SK-N-SH (cell line): ENCODE measurements at regions not wholly inside any gene's neighbourhood (a gene's known extent, or its start where the extent isn't known, plus 50 kb on each side); places are given as distances from the start of the nearest gene placed in this dataset.

Experiments
- EP300 ChIP-seq, 2 experiments: IDR thresholded peaks; 2 replicates each; pipeline versions ENCODE4 v1.4.0 to v1.6.1; 2012; ENCODE audit warnings: borderline replicate concordance in 1 of 2, low read depth in 1 of 2, low read length in 1 of 2
- EZH2phosphoT487 ChIP-seq: fragments of 200-600 bp; sonication (generic); IDR thresholded peaks from 2 replicates; pipeline ENCODE4 v1.6.1; 2017; ENCODE audit warnings: low read depth, mixed run types, mild to moderate bottlenecking, antibody characterized with exemption, moderate library complexity, borderline replicate concordance
- NFIC ChIP-seq: IDR thresholded peaks from 2 replicates; pipeline ENCODE4 v1.4.0; 2012; ENCODE audit warnings: borderline replicate concordance
- POLR2AphosphoS5 ChIP-seq: IDR thresholded peaks from 2 replicates; pipeline ENCODE4 v1.6.1; 2012; ENCODE audit warnings: low read depth, low read length
- RAD21 ChIP-seq: IDR thresholded peaks from 2 replicates; pipeline ENCODE4 v1.6.1; 2012; ENCODE audit warnings: mild to moderate bottlenecking, low read length
- RFX5 ChIP-seq: IDR thresholded peaks from 2 replicates; pipeline ENCODE4 v1.6.1; 2012; ENCODE audit warnings: mild to moderate bottlenecking, improper control_type of control experiment, low read length
- TAF1 ChIP-seq: IDR thresholded peaks from 2 replicates; pipeline ENCODE4 v1.6.1; 2012; ENCODE audit warnings: low read depth, mild to moderate bottlenecking, low read length, moderate library complexity, borderline replicate concordance
- TCF12 ChIP-seq: IDR thresholded peaks from 2 replicates; pipeline ENCODE4 v1.4.0; 2012
- TF ChIP-seq, protein P1 (sequence below): fragments of 200-600 bp; sonication (generic); IDR thresholded peaks from 2 replicates; pipeline ENCODE4 v1.6.1; 2017; ENCODE audit warnings: antibody characterized with exemption, mild to moderate bottlenecking, moderate library complexity
- TF ChIP-seq, protein P2 (sequence below): IDR thresholded peaks from 2 replicates; pipeline ENCODE4 v1.6.1; 2012; ENCODE audit warnings: mild to moderate bottlenecking, low read depth, low read length, moderate library complexity
- TF ChIP-seq, protein P3 (sequence below): fragments of 150-350 bp; IDR thresholded peaks from 2 replicates; pipeline ENCODE4 v1.6.1; 2017; ENCODE audit warnings: antibody characterized with exemption, low read length, low read depth, borderline replicate concordance
- TF ChIP-seq, protein P4 (sequence below): IDR thresholded peaks from 2 replicates; pipeline ENCODE4 v1.4.0; 2012; ENCODE audit warnings: low read depth
- TF ChIP-seq, protein P5 (sequence below): IDR thresholded peaks from 2 replicates; pipeline ENCODE4 v1.4.0; 2012; ENCODE audit warnings: low read depth, borderline replicate concordance

DNA sequence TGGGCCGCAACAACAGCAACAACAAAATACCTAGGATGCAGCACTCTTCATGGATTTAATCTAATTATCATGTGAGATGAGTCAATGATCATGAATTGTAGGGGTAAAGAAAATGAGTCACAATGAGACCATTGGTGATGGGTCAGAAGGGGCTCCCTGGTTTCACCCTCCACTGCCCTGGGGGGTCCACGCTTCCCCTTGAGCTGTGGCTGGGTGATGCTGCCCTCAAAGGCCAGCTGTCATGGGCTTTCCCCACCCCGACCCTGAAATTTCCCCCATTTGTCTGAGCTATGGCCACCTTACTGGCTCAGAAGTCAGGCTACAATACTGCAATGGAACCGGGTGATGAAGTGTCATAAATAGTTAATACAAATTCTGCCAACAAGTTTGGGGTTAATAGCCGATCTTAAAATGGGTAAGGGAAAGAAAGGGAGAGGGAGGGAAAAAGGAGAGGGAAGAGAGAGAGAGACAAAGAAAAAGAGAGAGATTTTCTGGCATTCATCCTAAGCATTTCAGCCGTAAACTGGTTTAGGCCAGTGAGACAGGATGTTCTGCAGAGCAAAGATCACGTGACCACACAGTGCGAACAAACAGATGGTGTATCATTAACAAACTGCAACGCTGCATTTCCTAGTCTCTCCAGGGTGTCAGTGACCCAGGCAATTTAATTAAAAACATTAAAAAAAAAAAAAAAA is 143.4 kb upstream of the ERRFI1 start:
- TF ChIP-seq POLR2AphosphoS5 (0 out of 2 replicates have a peak, but pooled peaks have one; percentile 11), TCF12 (no peak; the same call in none of the 2 replicates), NFIC (peak; percentile 34; the same call in 1 of the 2 replicates), RFX5 (no peak), TAF1 (0 out of 2 replicates have a peak, but pooled peaks have one; percentile 12), RAD21 (no peak), EP300 (IDR thresholded peaks at IDR 0.05; ENCODE audit: borderline replicate concordance in 1 of 2, low read depth in 1 of 2, low read length in 1 of 2) (0 out of 4 replicates have a peak, but pooled peaks of 1 of the 2 experiments have one; percentile 13), EZH2phosphoT487 (no peak)
- TF ChIP-seq, protein P1, sequence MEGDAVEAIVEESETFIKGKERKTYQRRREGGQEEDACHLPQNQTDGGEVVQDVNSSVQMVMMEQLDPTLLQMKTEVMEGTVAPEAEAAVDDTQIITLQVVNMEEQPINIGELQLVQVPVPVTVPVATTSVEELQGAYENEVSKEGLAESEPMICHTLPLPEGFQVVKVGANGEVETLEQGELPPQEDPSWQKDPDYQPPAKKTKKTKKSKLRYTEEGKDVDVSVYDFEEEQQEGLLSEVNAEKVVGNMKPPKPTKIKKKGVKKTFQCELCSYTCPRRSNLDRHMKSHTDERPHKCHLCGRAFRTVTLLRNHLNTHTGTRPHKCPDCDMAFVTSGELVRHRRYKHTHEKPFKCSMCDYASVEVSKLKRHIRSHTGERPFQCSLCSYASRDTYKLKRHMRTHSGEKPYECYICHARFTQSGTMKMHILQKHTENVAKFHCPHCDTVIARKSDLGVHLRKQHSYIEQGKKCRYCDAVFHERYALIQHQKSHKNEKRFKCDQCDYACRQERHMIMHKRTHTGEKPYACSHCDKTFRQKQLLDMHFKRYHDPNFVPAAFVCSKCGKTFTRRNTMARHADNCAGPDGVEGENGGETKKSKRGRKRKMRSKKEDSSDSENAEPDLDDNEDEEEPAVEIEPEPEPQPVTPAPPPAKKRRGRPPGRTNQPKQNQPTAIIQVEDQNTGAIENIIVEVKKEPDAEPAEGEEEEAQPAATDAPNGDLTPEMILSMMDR: no peak
- TF ChIP-seq, protein P2, sequence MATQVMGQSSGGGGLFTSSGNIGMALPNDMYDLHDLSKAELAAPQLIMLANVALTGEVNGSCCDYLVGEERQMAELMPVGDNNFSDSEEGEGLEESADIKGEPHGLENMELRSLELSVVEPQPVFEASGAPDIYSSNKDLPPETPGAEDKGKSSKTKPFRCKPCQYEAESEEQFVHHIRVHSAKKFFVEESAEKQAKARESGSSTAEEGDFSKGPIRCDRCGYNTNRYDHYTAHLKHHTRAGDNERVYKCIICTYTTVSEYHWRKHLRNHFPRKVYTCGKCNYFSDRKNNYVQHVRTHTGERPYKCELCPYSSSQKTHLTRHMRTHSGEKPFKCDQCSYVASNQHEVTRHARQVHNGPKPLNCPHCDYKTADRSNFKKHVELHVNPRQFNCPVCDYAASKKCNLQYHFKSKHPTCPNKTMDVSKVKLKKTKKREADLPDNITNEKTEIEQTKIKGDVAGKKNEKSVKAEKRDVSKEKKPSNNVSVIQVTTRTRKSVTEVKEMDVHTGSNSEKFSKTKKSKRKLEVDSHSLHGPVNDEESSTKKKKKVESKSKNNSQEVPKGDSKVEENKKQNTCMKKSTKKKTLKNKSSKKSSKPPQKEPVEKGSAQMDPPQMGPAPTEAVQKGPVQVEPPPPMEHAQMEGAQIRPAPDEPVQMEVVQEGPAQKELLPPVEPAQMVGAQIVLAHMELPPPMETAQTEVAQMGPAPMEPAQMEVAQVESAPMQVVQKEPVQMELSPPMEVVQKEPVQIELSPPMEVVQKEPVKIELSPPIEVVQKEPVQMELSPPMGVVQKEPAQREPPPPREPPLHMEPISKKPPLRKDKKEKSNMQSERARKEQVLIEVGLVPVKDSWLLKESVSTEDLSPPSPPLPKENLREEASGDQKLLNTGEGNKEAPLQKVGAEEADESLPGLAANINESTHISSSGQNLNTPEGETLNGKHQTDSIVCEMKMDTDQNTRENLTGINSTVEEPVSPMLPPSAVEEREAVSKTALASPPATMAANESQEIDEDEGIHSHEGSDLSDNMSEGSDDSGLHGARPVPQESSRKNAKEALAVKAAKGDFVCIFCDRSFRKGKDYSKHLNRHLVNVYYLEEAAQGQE: no peak
- TF ChIP-seq, protein P3, sequence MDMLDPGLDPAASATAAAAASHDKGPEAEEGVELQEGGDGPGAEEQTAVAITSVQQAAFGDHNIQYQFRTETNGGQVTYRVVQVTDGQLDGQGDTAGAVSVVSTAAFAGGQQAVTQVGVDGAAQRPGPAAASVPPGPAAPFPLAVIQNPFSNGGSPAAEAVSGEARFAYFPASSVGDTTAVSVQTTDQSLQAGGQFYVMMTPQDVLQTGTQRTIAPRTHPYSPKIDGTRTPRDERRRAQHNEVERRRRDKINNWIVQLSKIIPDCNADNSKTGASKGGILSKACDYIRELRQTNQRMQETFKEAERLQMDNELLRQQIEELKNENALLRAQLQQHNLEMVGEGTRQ: peak; percentile 71
- TF ChIP-seq, protein P4, sequence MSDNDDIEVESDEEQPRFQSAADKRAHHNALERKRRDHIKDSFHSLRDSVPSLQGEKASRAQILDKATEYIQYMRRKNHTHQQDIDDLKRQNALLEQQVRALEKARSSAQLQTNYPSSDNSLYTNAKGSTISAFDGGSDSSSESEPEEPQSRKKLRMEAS: peak; percentile 36; the same call in 1 of the 2 replicates
- TF ChIP-seq, protein P5, sequence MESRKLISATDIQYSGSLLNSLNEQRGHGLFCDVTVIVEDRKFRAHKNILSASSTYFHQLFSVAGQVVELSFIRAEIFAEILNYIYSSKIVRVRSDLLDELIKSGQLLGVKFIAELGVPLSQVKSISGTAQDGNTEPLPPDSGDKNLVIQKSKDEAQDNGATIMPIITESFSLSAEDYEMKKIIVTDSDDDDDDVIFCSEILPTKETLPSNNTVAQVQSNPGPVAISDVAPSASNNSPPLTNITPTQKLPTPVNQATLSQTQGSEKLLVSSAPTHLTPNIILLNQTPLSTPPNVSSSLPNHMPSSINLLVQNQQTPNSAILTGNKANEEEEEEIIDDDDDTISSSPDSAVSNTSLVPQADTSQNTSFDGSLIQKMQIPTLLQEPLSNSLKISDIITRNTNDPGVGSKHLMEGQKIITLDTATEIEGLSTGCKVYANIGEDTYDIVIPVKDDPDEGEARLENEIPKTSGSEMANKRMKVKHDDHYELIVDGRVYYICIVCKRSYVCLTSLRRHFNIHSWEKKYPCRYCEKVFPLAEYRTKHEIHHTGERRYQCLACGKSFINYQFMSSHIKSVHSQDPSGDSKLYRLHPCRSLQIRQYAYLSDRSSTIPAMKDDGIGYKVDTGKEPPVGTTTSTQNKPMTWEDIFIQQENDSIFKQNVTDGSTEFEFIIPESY: no peak
